NCI-H146 treated with DMSO at 0.1 percent for 48 hours (cell line): ENCODE measurements at regions not wholly inside any gene's neighbourhood (a gene's known extent, or its start where the extent isn't known, plus 50 kb on each side); places are given as distances from the start of the nearest gene placed in this dataset.

Experiments used
- DNase-seq: peaks from one replicate; lab custom pipeline; 2025; ENCODE audit not compliant: unreplicated experiment; lab: John Stamatoyannopoulos, UW

GRCh38 chr10:78688901-78689583 is 379.7 kb upstream of the ZMIZ1 start:
- DNase-seq: peak; percentile 72

- DNase-seq: no peak
Observed at GRCh38 chr10:78689584-78689935, 379.2 kb upstream of the ZMIZ1 start.

GRCh38 chr10:78690354-78691111 is 378.2 kb upstream of the ZMIZ1 start:
- no peak for DNase-seq

GRCh38 chr10:78691301-78692030 is 377.3 kb upstream of the ZMIZ1 start:
- no peak for DNase-seq

- no peak for DNase-seq
Observed at GRCh38 chr10:78692071-78692470, 376.7 kb upstream of the ZMIZ1 start.

- DNase-seq: no peak
Observed at GRCh38 chr10:78695846-78696245, 372.9 kb upstream of the ZMIZ1 start.

- DNase-seq: no peak
Observed at GRCh38 chr10:78696791-78697395, 371.9 kb upstream of the ZMIZ1 start.

GRCh38 chr10:78699971-78700370 is 368.8 kb upstream of the ZMIZ1 start:
- no peak for DNase-seq

- no peak for DNase-seq
Observed at GRCh38 chr10:78700413-78700812, 368.4 kb upstream of the ZMIZ1 start.

GRCh38 chr10:78700816-78701520 is 367.8 kb upstream of the ZMIZ1 start:
- no peak for DNase-seq

GRCh38 chr10:78702186-78702585 is 366.6 kb upstream of the ZMIZ1 start:
- no peak for DNase-seq

GRCh38 chr10:78702876-78703275 is 365.9 kb upstream of the ZMIZ1 start:
- no peak for DNase-seq

GRCh38 chr10:78703593-78703992 is 365.2 kb upstream of the ZMIZ1 start:
- no peak for DNase-seq

GRCh38 chr10:78706256-78706655 is 362.5 kb upstream of the ZMIZ1 start:
- DNase-seq: no peak

GRCh38 chr10:78706726-78707540 is 361.8 kb upstream of the ZMIZ1 start:
- DNase-seq: peak; percentile 35

GRCh38 chr10:78707745-78708144 is 361.0 kb upstream of the ZMIZ1 start:
- DNase-seq: no peak

GRCh38 chr10:78712147-78712546 is 356.6 kb upstream of the ZMIZ1 start:
- DNase-seq: no peak

GRCh38 chr10:78713659-78714058 is 355.1 kb upstream of the ZMIZ1 start:
- DNase-seq: no peak

GRCh38 chr10:78714225-78714624 is 354.5 kb upstream of the ZMIZ1 start:
- no peak for DNase-seq

GRCh38 chr10:78715435-78715834 is 353.3 kb upstream of the ZMIZ1 start:
- DNase-seq: no peak
